GM19324 (cell line): ENCODE measurements at regions not wholly inside any gene's neighbourhood (a gene's known extent, or its start where the extent isn't known, plus 50 kb on each side); places are given as distances from the start of the nearest gene placed in this dataset.

Experiments
- ATAC-seq: cut with Tn5 transposase; IDR thresholded peaks from one replicate; pipeline ENCODE4 v1.9.1; 2021; ENCODE audit warnings: mild to moderate bottlenecking, moderate library complexity; ENCODE audit not compliant: unreplicated experiment, low FRiP score

DNA sequence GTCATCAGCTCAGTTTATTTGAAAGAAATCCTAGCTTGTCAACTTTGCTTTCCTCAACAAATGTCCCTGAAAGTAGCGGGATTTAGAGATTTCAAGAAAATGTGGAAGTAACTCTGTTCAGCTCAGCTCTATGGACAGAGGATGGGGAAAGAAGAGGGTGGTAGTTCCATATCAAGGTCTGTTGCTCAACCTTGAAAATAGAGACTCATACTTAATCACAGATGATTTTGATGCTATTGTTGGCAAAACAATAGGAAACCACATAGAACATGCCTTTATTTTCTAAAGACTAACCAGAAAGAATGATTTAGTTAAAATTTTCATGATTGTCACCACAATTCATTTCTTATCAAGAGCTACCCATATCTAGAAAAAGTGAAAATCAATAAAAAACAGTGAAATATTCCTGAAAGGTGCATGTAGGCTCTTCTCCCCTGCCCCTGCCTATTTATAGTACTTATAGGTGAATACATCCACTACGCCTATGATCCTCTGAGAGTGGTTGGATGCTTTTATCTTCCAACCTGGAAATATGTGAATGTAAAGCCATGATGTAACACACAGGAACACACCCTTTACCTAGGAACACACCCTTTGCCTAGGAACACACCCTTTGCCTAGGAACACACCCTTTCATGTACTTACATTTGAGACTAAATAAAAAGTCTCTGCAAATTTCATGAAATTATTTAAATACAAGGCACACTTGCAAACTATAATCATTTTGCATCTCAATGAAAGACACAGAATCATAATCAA lies 65.8 kb downstream of the ETAA1 start:
- no peak for ATAC-seq

DNA sequence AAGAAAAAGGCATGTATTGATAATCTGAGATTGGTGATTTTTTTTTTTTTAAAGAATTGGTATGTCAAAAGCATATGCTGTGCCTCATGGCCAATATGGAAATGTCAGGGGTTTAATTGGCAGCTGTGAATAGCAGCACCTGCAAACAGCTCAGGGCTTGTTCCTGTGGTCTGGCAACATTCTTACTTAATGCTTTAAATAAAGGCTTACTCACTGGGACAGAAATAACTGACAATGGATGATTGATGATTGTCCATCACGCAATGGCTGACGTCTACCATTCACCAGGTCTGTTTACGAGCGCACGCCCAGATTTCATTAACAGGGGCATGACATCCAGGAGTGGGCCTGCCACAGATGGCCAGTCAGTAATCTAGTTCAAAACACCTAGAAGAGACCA lies 66.7 kb downstream of the ETAA1 start:
- ATAC-seq, result no peak

DNA sequence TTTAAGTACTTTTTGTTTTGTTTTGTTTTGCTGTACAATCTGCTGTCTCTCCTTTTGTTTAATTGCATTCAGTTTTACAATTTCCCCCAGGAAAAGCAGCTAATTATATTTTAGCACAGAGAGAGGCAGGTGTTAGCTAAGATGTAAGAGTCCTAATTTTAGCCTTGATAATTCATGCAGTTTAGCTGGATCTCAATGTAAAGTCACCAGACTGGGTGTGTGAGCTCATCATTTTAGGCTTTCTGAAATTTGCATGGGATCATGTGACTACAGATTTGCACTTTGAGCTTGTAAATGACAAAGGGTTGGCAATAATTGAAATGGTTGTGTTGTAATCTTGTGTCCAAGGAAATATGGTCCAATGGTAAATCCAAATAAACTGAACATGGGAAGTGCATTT lies 68.5 kb downstream of the ETAA1 start:
- ATAC-seq, result no peak

DNA sequence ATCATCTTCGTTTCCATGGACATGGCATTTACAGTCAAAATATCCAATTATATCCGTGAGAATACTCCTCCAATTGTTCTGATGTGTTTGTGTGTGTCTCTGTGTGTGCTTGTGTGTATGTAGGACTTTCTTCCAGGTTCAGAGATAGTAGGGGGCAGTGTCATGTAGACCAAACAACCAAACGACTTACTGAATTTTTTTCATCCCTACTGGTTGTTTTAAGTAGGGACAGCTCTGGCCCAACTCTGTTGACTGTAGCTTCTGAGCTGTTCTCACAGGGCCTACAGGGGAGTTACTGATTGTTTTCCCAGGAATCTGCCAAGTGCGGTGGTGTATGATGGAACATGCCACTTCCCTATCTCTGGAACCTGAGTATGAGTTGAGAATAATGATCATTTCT lies 69.6 kb downstream of the ETAA1 start:
- ATAC-seq, result no peak

DNA sequence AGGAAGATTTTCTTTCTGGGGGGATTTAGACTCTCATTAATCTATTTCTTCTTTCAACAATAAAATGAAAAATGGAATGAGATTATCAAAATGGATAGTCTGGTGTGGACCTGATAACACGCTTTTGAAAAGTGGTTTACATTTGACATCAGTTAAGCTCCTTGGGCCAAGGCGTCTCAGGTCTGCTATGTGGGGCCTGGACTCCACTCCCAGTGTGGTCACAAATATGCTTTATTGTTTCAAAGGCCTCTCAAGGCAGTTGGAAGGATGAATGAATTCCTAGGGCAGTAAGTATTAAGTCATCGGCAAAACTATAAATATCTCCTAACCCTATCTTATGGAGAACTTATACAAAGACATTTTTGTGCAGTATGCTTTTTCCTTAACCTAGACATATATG lies 74.5 kb downstream of the ETAA1 start:
- ATAC-seq, result no peak

DNA sequence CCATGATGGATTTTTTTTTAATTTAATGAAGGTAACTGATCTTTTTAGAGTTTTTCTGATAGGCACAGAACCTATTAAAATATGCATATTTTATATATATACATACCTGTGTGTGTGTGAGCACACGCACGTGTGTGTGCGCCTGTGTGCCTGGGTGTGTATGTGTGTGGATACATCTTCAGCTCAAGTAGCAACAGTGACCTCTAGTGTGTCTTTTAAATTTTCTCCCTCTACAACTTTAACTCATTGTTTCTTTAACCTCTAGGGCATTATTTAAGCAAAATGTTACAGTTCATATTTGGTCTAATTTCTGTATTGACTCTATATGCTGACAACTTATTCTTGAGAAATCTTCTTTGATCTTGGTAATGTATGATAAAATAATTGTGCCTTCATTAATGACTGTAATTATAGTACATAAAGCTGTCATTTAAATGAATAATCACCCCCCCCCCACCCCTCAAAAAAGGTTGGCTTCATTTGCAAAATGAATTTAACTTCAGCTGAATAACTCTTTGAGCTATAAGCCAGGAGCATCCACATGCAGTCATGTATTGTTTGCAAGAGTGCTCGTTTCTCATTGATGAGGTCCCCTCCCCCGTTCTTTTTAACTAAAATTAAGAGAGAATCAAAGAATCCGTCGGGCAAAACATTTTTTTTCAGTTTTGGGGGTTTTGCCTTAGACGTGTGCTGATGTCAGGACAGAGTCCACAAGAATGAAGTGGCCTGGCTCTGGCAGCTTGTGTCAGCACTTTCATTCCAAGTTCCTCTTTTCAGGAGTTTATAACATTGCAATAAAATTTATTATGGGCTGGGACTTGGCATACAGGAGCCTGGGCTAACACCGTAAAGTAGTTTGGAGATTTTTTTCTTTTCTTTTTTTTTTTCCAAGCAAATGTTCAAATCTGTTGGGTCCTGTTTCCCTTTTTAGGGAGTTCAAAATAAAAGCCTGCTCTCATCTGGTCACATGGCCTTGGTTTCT lies 80.0 kb downstream of the ETAA1 start:
- ATAC-seq, result no peak

DNA sequence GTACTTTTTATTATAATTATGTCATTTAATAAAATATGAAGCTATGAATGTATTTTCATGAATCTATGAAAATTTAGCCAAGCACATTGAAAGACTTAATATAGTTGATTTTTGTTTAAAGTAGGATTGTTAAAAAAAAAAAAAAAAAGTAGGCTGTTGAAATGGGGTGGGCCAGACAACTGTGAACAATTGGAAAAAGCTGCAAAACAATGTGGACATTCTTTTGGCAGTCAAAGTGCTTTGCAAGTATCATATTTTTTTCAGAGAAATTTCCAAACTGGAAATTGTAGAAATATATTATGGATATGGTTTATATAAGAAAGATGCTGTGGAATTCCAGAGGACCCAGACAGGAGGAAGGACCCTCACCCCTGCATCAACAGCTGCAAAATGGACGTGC lies 82.1 kb downstream of the ETAA1 start:
- no peak for ATAC-seq

DNA sequence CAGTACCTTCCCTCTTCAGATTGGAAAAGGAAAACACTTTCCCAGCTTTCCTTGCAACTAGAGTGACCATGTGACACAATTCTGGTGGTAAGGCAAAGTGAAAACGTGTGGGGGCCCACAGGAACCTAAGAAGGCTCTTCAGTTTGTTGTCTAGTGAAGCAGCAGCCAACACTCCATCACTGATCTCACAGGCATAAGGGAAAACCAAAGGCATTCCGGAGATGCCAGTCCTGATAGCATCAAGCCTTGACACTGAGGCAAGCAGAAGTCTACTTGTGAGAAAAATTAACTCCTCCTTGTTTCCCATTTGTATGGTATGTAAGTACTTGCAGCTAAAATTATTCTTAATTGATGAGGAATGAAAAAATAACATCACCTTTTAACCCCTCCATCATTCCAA lies 88.3 kb downstream of the ETAA1 start:
- no peak for ATAC-seq

DNA sequence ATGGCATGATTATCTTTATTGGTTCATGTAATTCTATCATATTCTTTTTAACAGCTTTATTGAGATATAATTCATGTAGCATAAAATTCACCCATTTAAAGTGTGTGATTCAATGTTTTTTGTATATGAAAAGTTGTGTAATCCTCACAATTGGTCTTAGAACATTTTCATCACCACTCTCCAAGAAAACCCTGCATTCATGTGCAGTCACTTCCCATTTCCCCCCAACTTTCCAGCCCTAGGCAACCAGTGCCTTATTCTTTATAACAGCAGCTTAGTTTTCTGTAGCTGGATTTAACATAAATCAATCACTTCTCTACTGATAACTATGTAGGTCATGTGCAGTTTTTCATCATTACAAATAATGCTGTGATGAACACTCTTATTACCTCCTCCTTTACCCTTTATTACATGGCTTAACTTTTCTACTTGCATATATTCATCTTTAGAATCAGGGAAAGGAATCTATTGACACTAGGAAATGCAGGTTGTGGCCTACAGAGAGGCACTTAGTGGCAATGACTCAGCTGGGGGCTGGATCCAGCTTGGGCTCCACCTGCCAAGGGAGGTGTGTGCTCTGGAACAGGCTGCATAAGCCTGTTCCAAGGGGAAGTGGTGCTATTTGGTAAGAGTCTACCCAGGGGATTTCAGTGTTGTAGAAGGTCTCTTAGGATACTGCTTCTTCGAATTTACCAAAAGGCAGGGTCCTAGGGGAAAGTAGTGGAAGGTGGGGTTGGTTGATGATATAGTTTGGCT lies 89.1 kb downstream of the ETAA1 start:
- no peak for ATAC-seq

DNA sequence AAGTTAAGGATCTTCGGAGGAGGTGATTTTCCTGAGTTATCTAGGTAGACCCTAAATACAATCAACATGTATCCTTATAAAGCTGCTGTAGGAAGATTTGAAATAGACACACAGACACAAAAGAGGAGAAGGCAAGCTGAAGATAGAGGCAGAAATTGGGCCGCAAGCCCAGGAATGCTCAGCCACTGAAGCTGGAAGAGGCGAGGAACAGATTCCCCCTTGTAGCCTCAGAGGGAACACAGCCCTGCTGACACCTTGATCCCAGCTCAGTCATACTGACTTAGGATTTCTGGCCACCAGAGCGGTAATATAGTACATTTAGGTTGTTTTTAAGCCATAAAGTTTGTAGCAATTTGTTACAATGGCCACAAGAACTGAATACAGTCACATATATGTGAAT lies 90.9 kb downstream of the ETAA1 start:
- no peak for ATAC-seq

DNA sequence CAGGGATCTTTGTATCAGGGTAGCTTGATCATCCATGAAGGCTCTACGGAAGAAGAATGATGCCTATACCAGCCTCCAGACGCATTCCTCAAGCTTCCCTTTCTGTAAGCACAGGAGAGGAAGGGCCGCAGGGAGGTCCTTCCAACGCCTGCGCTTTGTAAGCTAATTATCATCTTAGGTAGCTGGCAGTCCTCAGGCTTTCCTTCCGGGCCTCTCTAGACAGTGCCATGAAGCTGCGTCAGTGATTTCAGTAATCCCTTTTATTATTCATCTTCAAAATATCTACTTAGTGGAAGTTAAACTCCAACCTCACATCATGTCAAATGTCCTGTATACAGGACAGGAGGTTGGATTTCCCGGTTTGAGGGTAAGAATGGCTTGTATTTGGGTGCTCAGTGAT lies 92.3 kb downstream of the ETAA1 start:
- ATAC-seq, result no peak

DNA sequence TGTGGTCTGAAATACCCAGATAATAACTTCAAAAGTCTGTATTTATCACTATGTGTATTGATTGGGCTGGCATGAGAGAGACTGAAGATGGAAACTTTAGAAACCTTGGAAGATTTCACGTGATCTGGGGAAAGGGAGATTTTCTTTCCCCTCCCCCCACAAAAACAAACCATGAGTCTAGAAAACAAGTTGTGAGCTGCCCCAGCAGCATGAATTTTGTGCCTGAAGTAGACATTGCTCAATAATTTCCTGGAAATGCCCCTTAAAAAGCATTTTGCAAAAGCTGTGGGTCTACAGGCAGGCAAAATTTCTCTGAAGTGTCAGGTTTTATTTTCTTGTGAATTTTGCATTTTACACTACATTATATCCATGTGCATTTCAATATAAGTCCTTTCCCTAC lies 101.8 kb downstream of the ETAA1 start:
- ATAC-seq, result no peak

DNA sequence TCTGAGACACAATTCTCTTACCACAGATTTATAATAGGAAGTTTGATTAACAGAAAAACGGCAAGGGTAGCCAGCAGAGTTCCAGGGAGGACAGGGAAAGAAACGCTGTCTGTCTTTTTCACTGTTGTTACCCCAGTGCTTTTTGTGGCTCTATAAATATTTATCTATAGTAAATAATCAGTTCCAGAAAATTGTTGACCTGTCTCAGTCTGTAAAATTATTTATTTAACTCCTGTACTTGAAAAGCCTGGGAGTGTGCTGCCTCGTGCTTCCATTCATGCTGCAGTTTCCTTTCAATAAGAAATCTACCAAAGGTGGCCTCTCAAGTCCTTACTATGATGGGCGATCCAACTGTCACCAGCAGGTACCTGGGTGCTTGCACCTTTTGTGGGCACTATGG lies 102.9 kb downstream of the ETAA1 start:
- no peak for ATAC-seq

DNA sequence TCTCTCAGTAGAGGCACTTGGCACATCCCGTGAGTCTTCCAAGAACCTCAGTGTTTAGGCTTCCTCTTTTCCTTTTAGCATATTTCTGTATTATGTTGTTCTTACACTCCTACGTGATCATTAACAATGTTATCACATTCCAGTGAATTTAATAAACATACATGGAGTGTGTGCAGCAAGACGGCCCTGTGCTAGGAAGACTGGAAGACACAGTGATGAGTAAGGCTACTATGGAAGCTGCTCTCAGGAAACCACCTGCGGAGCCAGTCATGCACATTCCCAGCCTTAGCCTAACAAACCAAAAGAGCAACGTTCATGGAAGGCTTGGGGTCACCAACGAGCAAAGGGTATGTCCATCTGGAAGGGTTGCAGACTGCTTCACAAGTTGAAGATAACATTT lies 103.4 kb downstream of the ETAA1 start:
- ATAC-seq, result no peak

DNA sequence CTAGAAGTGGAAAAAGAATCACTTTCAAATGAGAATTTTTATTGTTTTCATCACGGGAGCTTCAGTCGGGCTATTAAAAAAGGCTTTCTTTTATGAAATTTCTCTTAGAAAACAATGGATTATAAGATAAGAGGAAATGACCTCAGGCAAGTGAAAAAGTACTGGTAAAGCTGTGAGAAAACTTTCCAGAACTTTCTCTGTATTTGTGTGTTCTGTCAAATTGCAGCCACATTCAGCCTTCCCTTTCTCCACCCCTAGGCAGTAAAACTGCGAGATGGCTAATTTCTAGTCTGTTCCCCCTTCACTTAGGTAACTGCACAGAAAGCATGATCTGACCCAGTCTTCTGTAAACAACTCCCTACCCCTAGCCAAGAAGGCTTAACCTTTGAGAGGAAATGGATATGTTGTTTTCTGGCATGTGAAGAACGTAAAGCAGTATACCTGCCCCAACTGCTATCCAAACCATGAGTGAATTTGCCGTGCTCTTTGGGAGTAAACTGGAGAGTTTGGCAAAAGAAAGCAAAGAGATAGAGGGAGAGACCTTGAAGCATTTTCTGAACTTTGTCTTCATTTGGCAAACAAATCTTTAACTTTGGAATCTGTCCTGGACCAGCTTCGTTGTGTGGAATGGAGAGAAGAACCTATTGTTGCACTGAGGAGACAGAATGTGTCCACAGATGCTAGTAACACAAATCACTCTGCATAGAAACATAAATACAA lies 105.4 kb downstream of the ETAA1 start:
- no peak for ATAC-seq

DNA sequence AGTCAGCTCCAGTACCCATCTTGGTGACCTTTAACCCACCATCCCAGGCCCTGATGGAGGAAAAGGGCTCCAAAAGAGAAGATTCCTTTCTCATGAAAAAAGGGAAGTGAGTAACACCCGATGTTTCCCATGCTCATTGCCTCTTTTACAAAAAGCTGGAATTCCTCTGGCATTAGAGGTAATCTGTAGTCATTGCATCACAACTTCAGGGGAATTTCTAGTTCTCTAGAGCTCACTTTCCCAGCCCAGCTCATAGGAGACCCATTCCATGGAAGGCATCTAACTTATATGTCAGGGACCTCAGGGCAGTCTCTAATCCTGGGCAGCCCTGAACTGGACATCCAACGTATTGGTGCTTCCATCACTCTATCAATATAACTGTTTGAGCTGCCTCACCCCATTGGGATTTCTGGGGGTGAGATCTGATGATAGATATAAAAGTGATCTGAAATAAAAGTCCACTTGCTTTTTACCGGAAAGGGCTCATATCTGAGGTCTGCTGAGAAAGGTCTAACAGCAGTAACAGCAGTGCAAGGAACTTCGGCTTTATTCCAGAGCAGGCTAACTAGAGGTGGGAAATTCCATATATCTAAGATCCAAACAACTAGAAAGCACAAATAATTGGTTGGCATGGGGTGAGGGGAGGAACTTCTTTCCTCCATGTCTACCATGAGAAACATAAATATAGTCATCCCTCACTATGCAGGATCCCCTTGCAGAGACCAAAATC lies 106.1 kb downstream of the ETAA1 start:
- no peak for ATAC-seq

DNA sequence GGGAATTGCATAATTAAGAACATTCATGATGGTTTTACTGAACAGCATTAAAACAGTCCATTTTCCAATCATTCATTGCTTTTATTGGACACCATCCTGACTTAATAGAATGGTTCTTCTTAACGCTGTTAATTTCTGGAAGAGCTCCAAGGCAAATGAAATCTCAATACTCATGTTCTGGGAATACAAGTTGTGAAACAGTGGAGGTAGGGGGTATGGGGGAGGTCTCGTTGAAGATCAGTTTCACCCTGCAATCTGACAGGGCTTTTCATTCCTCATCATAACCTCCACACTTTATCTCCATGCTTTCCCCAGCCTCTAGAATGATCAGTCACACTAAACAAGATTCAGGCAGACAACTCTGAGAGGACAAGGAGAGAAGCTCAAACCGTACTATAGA lies 113.6 kb downstream of the ETAA1 start:
- no peak for ATAC-seq

DNA sequence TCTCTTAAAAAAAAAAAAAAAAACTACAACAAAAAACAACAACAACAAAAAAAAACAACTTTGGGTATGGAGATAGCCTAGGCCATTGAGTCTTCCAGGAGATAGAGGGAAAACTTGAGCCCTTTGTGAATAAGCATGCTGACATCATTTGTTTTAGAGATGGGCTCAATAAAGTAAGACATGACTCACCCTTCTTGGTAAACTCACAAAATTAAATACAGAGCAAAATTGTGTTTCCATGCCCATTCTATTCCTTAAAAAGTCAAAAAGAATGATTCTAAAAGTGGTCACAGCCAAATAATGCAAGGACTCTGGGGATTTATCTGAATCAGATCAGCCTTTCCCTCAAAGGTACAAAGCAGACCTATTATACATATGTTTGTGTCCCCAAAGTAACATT lies 117.4 kb downstream of the ETAA1 start:
- no peak for ATAC-seq

DNA sequence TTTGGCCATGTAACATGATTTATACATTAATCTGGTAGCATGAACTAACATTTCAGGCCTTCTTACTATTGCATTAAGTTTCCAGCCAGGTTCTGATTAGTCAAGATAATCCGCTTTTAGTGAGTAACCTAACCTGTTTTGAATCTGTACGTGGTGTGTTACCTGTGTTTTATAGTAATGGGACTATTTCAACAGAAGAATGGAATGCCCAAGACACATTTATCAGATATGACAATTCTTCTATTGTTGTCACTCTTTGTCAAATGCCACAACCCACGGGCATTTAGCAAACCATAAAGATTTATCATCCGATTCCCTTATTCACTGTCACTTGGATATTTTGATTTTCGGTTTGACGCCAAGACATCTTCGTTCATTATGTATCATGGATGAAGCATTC lies 117.9 kb downstream of the ETAA1 start:
- ATAC-seq, result no peak

DNA sequence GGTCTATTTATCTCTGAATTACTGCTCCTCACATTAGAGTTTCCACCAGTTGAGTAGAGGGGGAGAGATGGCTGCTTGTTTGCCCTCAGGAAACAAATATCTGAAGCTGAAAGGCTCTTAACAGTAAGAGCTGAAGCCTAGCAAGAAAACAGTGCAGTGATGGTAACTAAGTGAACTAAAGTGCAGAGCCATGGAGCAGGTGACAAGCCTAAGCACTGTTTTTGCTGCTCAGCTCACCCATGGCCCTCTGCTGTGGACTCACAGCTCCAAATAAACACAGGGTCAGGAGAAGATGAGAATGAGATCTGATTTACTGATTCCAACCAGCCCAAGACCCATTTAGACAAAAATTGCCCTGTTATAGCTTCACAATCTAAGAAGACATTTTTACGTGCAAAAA lies 118.4 kb downstream of the ETAA1 start:
- no peak for ATAC-seq
